Non-pigmented ciliary epithelial cell (primary cell): ENCODE measurements at regions not wholly inside any gene's neighbourhood (a gene's known extent, or its start where the extent isn't known, plus 50 kb on each side); places are given as distances from the start of the nearest gene placed in this dataset.
"Not testable (repeated sequence)": the region's sequence is repeated elsewhere in the genome, so short reads cannot be mapped to it uniquely, and the experiment has no call there.

Experiments used
- DNase-seq: peaks from one replicate; pipeline ENCODE4 v3.0.0-alpha.2; 2010; ENCODE audit warnings: low read depth

DNA sequence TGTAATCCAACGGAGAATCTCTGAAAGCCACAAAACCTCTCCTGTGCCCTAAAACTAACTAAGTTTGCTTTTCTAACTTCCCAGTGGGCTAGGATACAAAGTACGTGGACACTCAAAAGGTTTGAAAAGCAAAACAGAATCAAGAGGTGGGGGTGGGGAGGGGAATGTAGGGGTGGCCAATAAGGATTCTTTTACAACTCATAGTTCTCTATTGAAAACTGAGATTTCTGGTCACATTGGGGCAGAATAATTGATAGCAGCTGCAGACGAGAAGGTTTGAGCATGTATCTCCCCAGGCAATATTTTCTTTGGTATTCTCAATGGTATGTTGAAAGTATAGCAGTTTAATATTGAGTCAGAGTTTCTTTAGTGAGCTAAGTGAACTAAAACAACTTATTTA, 376.7 kb upstream of the CITED2 start:
- no peak for DNase-seq

DNA sequence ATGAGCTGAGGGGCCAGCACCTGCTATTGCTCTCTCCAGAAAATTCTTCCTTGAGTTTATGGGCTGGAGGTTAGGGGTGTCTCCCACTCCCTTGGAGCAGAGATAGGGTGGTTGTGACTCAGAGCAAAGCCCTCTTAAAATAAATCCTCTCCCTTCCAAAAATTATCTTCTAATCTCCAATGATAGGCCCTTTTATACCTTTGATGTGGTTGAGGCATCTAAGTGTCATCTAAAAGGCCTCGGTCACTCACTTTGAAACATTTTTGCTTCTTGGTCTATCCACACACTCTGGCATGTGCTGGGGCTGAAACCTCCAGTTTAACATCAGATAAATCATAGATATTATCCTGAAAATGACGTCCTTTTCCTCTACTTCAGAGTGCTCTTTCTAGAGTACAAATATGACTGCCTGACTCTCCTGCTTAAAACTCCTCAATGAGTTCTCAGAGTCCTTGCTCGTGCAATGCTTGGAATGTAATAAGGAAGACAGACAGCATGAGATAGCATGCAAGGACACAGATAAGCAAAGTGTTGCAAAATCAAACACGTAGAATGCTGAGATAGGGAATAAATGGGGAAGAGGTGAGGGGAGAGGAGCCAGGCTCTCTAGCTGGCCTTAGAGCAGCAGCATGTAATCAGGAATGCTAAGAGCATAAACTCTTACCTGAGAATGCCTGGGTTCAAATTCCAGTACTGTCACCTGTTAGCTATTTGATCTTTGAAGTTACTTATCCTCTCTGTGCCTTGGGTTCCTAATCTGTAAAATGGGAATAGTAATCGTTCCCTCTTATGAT, 374.1 kb upstream of the CITED2 start:
- no peak for DNase-seq

- DNase-seq, result no peak
These were observed 372.7 kb upstream of the CITED2 start for GRCh38 chr6:139747154-139747553.

- DNase-seq, result no peak
These were observed 370.4 kb upstream of the CITED2 start for GRCh38 chr6:139744891-139745290.

- DNase-seq, result peak; percentile 92
These were observed 369.4 kb upstream of the CITED2 start for GRCh38 chr6:139743664-139744437.

- DNase-seq, result no peak
These were observed 368.2 kb upstream of the CITED2 start for GRCh38 chr6:139742671-139743070.

- DNase-seq, result no peak
These were observed 364.5 kb upstream of the CITED2 start for GRCh38 chr6:139738801-139739455.

DNA sequence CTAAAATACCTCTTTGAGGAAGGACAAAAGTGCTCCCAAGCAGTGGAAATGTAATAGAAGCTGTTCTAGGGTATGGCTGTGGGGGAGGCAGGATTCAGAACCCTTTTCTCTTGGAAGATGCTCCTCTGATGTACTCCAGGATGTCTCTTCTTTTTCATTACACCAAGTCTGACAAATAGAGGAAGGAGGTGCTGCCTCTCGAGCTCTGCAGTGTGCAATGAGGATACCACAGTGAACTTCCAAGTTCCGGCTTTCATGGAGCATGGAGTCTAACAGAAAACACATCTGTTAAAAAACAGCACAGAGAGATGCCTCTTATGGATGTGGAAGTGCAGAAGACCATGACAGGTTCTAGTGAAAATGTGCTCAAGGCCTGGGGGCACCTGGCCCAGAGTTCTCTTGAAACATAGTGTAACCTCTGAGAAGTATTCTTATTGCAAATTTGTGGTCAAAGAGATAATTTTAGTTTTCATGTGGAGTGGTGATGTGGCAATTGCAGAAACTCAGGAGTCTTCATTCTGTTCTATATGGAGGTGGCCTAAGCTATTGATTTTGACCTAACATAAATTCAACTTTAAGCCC, 362.0 kb upstream of the CITED2 start:
- DNase-seq, result no peak

DNA sequence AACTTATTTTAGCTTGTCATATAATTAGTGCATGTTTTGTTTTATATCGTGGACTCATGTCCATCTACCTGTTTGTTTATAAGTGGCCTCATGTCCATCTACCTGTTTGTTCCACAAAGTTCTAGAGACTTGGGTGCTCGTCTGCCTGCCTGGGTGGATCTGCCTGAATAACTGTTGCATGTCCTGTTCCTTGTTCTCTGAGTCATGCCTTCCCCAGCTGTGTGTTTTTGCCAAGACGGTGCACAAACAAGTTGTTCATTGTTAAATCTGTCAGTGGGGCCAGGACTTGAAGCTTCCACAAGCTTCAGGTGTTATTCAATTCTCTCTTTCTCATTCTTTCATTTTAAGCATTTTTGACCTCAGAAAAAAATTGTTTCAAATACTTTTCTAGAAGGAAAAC, 358.0 kb upstream of the CITED2 start:
- DNase-seq, result peak; percentile 46

DNA sequence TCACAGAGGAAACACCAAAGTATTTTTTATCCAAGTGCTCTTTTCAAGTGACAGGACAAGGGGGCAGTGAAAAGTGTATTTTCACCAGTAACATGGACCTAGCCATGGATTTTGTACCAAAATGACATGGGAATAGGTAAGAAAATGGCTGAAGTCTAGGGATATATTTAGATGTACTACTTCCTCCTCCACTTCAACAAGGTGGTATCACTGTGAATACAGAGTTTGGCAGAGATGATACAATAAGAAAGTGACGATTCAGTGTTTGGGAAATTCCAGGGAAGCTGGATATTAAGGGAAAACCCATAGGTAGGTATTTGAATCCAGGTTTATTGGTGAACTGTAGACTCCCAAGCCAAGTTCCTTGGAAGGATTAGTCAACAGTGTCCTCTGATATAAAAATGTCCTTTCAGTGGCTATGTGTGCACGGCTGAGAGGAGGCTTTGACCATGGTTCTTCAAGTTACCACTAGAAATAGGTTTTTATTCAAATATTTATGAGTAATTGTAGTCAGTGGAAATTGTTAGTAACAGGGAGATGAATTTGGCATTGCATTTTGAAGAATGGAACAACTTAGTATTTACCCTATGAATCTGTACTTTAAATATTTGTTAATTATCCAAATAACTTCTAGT, 356.0 kb upstream of the CITED2 start:
- DNase-seq, result no peak

GRCh38 chr6:139728876-139729427, 354.5 kb upstream of the CITED2 start:
- no peak for DNase-seq

DNA sequence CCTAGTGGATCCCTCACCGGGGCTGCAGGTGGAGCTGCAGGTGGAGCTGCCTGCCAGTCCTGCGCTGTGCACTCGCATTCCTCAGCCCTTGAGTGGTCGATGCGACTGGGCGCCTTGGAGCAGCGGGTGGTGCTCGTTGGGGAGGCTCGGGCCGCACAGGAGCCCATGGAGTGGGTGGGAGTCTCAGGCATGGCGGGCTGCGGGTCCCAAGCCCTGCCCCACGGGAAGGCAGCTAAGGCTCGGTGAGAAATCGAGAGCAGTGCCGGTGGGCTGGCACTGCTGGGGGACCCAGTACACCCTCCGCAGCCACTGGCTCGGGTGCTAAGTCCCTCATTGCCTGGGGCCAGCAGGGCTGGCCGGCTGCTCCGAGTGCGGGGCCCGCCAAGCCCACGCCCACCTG, 351.8 kb upstream of the CITED2 start:
- not testable (repeated sequence) for DNase-seq

DNA sequence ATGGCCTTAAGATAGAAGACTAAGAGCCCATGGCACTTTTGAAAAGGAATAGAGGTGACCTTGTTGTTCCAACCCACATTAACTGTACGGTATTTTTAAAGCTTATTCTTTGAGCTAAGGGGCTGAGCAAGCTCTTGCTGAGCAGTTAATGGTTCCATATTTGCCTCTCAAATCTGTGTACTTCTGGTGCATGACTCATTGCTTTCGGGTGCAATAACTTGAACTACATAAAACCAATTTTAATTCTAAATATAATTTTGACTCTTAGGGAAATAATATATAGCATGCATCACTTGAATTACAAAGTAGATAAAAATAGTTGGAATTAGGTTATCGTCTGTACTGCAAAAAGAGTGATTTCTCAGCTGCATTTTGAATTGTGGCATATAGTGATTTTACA, 348.1 kb upstream of the CITED2 start:
- no peak for DNase-seq

DNA sequence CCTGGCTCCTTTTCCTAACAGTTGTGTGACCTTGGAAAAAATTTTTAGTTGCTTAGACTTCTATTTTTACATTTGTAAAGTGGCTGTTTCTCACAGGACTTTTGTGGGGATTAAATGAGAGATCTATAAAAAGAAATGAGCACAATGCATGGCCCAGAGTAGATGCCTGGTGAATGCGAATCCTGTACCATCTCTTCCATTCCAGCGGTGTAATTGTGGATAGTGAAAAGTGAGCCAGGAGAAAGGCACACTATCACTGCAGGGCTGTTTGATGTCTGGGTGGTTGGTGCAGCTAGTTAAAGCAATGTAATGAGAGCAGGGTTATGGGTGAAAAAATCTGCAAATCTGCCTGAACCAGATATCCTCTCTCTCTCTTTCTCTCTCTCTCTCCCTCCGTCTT, 347.5 kb upstream of the CITED2 start:
- no peak for DNase-seq

- no peak for DNase-seq
These were observed 339.6 kb upstream of the CITED2 start for GRCh38 chr6:139713900-139714506.

DNA sequence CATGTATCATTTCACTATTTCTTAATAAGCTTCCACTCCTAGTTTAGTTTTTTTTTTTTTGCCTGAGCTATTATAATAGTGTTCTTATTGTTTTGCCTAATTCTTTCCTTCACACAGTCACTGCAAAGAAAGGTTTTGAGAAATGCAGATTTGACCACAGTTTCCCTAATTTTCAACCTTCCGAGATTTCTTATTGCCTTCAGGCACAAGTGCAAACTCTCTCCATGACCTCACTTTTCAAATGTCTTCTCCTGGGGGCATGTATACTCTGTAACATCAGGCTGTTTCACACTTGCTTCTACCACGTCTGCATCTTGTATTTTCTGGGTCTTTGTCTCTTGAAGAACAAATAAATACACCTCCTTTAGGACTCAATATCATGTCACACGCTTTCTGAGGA, 339.0 kb upstream of the CITED2 start:
- DNase-seq, result no peak

DNA sequence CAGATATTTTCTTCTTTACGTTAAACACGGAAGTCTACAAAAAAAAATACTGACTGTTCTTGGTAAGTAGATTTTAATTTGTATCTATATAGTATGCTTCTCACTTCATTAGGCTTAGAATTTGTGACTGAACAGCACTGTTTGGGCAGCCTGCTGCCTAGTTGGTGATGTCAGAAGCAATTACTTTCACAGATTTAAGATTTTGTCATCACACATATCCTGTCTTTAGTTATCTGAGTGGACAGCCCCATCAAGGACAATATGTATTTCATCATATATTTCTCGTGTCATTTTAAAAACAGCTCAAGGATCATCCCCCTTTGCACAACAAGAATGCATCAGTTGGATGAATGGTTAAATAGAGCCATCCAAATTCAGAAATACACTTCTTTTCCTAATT, 338.4 kb upstream of the CITED2 start:
- no peak for DNase-seq

DNA sequence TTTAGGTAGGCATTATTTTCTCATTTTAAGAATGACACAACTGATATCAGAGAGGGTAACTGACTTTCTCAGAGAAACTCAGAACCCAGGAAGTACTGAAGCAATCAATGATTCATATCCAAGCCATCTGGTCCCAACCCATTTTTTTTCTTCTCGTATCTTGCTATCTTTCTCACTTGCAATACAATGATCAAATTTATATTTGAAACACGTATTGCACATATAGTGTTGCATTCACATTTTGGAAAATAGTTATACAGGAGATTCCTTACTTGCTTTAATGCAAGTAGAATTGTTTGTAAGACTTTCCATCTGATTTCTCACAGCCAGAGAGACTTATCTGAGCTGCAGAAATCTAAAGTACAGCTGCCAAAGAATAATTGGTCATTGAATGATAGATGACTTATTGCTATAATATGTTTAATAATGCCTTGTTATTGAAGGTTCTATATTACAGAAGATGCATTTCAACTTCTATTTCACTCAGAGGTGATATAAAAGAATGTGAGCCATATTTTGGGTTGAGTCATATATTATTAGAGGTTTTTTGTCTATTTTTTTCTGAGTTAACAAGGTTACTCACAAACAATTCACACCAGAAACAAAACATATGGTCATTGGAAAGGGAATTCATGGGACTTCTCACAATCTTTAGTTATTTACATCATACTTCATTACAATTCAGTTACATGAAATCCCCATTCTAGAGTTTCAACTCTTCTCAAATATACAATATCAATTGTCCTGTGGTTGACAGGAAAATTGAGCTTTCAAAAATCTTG, 337.5 kb upstream of the CITED2 start:
- DNase-seq, result peak; percentile 32

- no peak for DNase-seq
These were observed 336.1 kb upstream of the CITED2 start for GRCh38 chr6:139710556-139710955.

- DNase-seq, result peak; percentile 86
These were observed 334.1 kb upstream of the CITED2 start for GRCh38 chr6:139708337-139709199.
